ENCODE measurements at regions not wholly inside any gene's neighbourhood (a gene's known extent, or its start where the extent isn't known, plus 50 kb on each side); places are given as distances from the start of the nearest gene placed in this dataset.

GRCh38 chr21:39124681-39125251 lies 58.5 kb downstream of the PSMG1 start:
- DNase-seq: no peak

- DNase-seq: no peak
Measured at GRCh38 chr21:39123375-39123774, 59.9 kb downstream of the PSMG1 start.

- no peak for DNase-seq
Measured at GRCh38 chr21:39121600-39122355, 61.5 kb downstream of the PSMG1 start.

- DNase-seq: no peak
Measured at GRCh38 chr21:39120876-39121599, 62.2 kb downstream of the PSMG1 start.

- no peak for DNase-seq
Measured at GRCh38 chr21:39119891-39120290, 63.4 kb downstream of the PSMG1 start.

- no peak for DNase-seq
Measured at GRCh38 chr21:39118604-39119215, 64.5 kb downstream of the PSMG1 start.

GRCh38 chr21:39118061-39118460 lies 65.2 kb downstream of the PSMG1 start:
- DNase-seq: no peak

GRCh38 chr21:39117440-39117970 lies 65.7 kb downstream of the PSMG1 start:
- no peak for DNase-seq

GRCh38 chr21:39116761-39117439 lies 66.4 kb downstream of the PSMG1 start:
- no peak for DNase-seq

GRCh38 chr21:39115576-39116235 lies 67.5 kb downstream of the PSMG1 start:
- DNase-seq: no peak

GRCh38 chr21:39114871-39115575 lies 68.2 kb downstream of the PSMG1 start:
- DNase-seq: no peak

GRCh38 chr21:39111931-39112550 lies 71.2 kb downstream of the PSMG1 start:
- DNase-seq: no peak

- no peak for DNase-seq
Measured at GRCh38 chr21:39110431-39110830, 72.8 kb downstream of the PSMG1 start.

GRCh38 chr21:39109596-39110210 lies 73.5 kb downstream of the PSMG1 start:
- DNase-seq: no peak

- DNase-seq: no peak
Measured at GRCh38 chr21:39109163-39109530, 74.1 kb downstream of the PSMG1 start.

- DNase-seq: no peak
Measured at GRCh38 chr21:39108291-39109162, 74.7 kb downstream of the PSMG1 start.

GRCh38 chr21:39107739-39108138 lies 75.5 kb downstream of the PSMG1 start:
- DNase-seq: no peak

- DNase-seq: no peak
Measured at GRCh38 chr21:39106881-39107462, 76.3 kb downstream of the PSMG1 start.

GRCh38 chr21:39105836-39106235 lies 77.4 kb downstream of the PSMG1 start:
- DNase-seq: no peak

Measured in CD4-positive, alpha-beta T cell treated with Interleukin-4 for 4 hours (primary cell).